H9 (cell line): ENCODE measurements at regions not wholly inside any gene's neighbourhood (a gene's known extent, or its start where the extent isn't known, plus 50 kb on each side); places are given as distances from the start of the nearest gene placed in this dataset.

Experiments used
- DNase-seq: peaks from one replicate; pipeline ENCODE4 v3.0.0-alpha.2; 2017
- H2AFZ ChIP-seq: one replicate; pipeline ENCODE4 v1.6.1; 2013; ENCODE audit warnings: mild to moderate bottlenecking, low read length, control low read depth, moderate library complexity
- H2AK5ac ChIP-seq: 2 replicates; pipeline ENCODE4 v1.6.1; 2013; ENCODE audit warnings: low read length, control low read depth, mixed read lengths; ENCODE audit not compliant: insufficient read length
- H2BK120ac ChIP-seq: one replicate; pipeline ENCODE4 v1.6.1; 2013; ENCODE audit warnings: low read depth, mild to moderate bottlenecking, low read length, control low read depth, inconsistent platforms; ENCODE audit not compliant: poor library complexity, severe bottlenecking
- H2BK12ac ChIP-seq: 2 replicates; pipeline ENCODE4 v1.6.1; 2013; ENCODE audit warnings: low read length, control low read depth, mixed read lengths, low read depth; ENCODE audit not compliant: insufficient read length
- H2BK15ac ChIP-seq: 2 replicates; pipeline ENCODE4 v1.6.1; 2013; ENCODE audit warnings: low read depth, low read length, control low read depth
- H2BK20ac ChIP-seq: one replicate; pipeline ENCODE4 v1.6.1; 2013; ENCODE audit warnings: low read depth, mild to moderate bottlenecking, low read length, control low read depth, inconsistent platforms; ENCODE audit not compliant: poor library complexity, severe bottlenecking
- H2BK5ac ChIP-seq: 2 replicates; pipeline ENCODE4 v1.6.1; 2013; ENCODE audit warnings: low read length, control low read depth, mixed read lengths; ENCODE audit not compliant: insufficient read length
- H3K14ac ChIP-seq: 2 replicates; pipeline ENCODE4 v1.6.1; 2013; ENCODE audit warnings: low read length, control low read depth; ENCODE audit not compliant: insufficient read depth
- H3K18ac ChIP-seq: 2 replicates; pipeline ENCODE4 v1.6.1; 2013; ENCODE audit warnings: low read depth, mild to moderate bottlenecking, mixed read lengths, low read length, control low read depth; ENCODE audit not compliant: insufficient read length
- H3K23ac ChIP-seq: 2 replicates; pipeline ENCODE4 v1.6.1; 2013; ENCODE audit warnings: low read length, control low read depth, mixed read lengths, low read depth; ENCODE audit not compliant: insufficient read length
- H3K23me2 ChIP-seq: 2 replicates; pipeline ENCODE4 v1.6.1; 2013; ENCODE audit warnings: low read depth, mild to moderate bottlenecking, mixed read lengths, low read length, control low read depth; ENCODE audit not compliant: insufficient read length, poor library complexity, severe bottlenecking
- H3K27ac ChIP-seq: 2 replicates; pipeline ENCODE4 v1.5.1; 2013; ENCODE audit warnings: low read length, control low read depth, mixed read lengths, low read depth; ENCODE audit not compliant: insufficient read length
- H3K27me3 ChIP-seq: 2 replicates; pipeline ENCODE4 v1.6.1; 2013; ENCODE audit warnings: low read length, control low read depth, inconsistent platforms; ENCODE audit not compliant: insufficient read depth
- H3K4ac ChIP-seq: 2 replicates; pipeline ENCODE4 v1.6.1; 2013; ENCODE audit warnings: low read depth, mild to moderate bottlenecking, control low read depth, inconsistent platforms, low read length, moderate library complexity
- H3K4me1 ChIP-seq: 2 replicates; pipeline ENCODE4 v1.6.1; 2013; ENCODE audit warnings: low read length, control low read depth, inconsistent platforms; ENCODE audit not compliant: insufficient read depth
- H3K4me2 ChIP-seq: 2 replicates; pipeline ENCODE4 v1.6.1; 2013; ENCODE audit warnings: low read length, control low read depth, mixed read lengths; ENCODE audit not compliant: insufficient read length, insufficient read depth
- H3K56ac ChIP-seq: 2 replicates; pipeline ENCODE4 v1.6.1; 2013; ENCODE audit warnings: low read depth, mild to moderate bottlenecking, mixed read lengths, low read length, control low read depth; ENCODE audit not compliant: insufficient read length
- H3K79me1 ChIP-seq: 2 replicates; pipeline ENCODE4 v1.6.1; 2013; ENCODE audit warnings: low read depth, mild to moderate bottlenecking, moderate library complexity, low read length, control low read depth, inconsistent platforms; ENCODE audit not compliant: insufficient read depth, poor library complexity, severe bottlenecking
- H3K79me2 ChIP-seq: 2 replicates; pipeline ENCODE4 v1.6.1; 2013; ENCODE audit warnings: low read length, control low read depth, inconsistent platforms; ENCODE audit not compliant: insufficient read depth
- H3K9ac ChIP-seq: 2 replicates; pipeline ENCODE4 v1.6.1; 2013; ENCODE audit warnings: low read length, control low read depth, mixed read lengths; ENCODE audit not compliant: insufficient read length; ENCODE audit errors: extremely low read depth
- H3K9me3 ChIP-seq: one replicate; pipeline ENCODE4 v1.6.1; 2013; ENCODE audit warnings: low read depth, low read length, inconsistent platforms; ENCODE audit not compliant: control insufficient read depth
- H3T11ph ChIP-seq: one replicate; pipeline ENCODE4 v1.6.1; 2013; ENCODE audit warnings: mild to moderate bottlenecking, low read length, control low read depth, inconsistent platforms
- H4K20me1 ChIP-seq: one replicate; pipeline ENCODE4 v1.6.1; 2013; ENCODE audit not compliant: control insufficient read depth, insufficient read length, insufficient read depth
- H4K5ac ChIP-seq: 2 replicates; pipeline ENCODE4 v1.6.1; 2013; ENCODE audit warnings: low read depth, mild to moderate bottlenecking, mixed read lengths, low read length, control low read depth; ENCODE audit not compliant: insufficient read length
- H4K8ac ChIP-seq: replicated peaks from 2 replicates; pipeline ENCODE4 v1.6.1; 2013; ENCODE audit warnings: low read length, control low read depth, mixed read lengths, low read depth; ENCODE audit not compliant: insufficient read length
- H4K91ac ChIP-seq: 2 replicates; pipeline ENCODE4 v1.6.1; 2013; ENCODE audit warnings: low read depth, mild to moderate bottlenecking, moderate library complexity, mixed read lengths, low read length, control low read depth; ENCODE audit not compliant: insufficient read length
- H3K27ac Mint-ChIP-seq, 3 experiments: 2 replicates in 2 of 3; 3 replicates in 1 of 3; pipeline ENCODE4 v1.8.0; 2020 to 2021; ENCODE audit warnings: mixed read lengths in 3 of 3, mild to moderate bottlenecking in 1 of 3, moderate library complexity in 1 of 3
- H3K27me3 Mint-ChIP-seq: 2 replicates; pipeline ENCODE4 v1.8.0; 2021; ENCODE audit warnings: low read depth, mild to moderate bottlenecking, moderate library complexity, mixed read lengths
- H3K36me3 Mint-ChIP-seq, 3 experiments: 2 replicates in 2 of 3; 3 replicates in 1 of 3; pipeline ENCODE4 v1.8.0; 2020 to 2021; ENCODE audit warnings: low read depth in 3 of 3, mixed read lengths in 3 of 3; ENCODE audit not compliant: insufficient read depth in 1 of 3
- H3K4me1 Mint-ChIP-seq, 2 experiments: 2 replicates each; pipeline ENCODE4 v1.8.0; 2020; ENCODE audit warnings: mixed read lengths in 2 of 2
- H3K4me3 Mint-ChIP-seq, 2 experiments: 2 replicates in 1 of 2; 3 replicates in 1 of 2; pipeline ENCODE4 v1.8.0; 2020 to 2021; ENCODE audit warnings: mild to moderate bottlenecking in 2 of 2, mixed read lengths in 2 of 2, moderate library complexity in 1 of 2
- H3K9me3 Mint-ChIP-seq, 2 experiments: 2 replicates in 1 of 2; 3 replicates in 1 of 2; pipeline ENCODE4 v1.8.0; 2020; ENCODE audit warnings: mild to moderate bottlenecking in 2 of 2, mixed read lengths in 2 of 2, moderate library complexity in 1 of 2
- WGBS: extraction: QIAGEN DNeasy Blood & Tissue Kit; methylation state at CpG from one replicate; pipeline ENCODE4 v1.1.7; 2013; ENCODE audit warnings: missing lambda C conversion rate, low lambda C conversion rate, mixed read lengths; ENCODE audit not compliant: insufficient read length; ENCODE audit errors: extremely low coverage; 5-methylcytosine and 5-hydroxymethylcytosine counted together
- TF ChIP-seq, protein P1 (sequence below): fragments of 200-600 bp; sonication (generic); conservative IDR thresholded peaks from 3 replicates; pipeline ENCODE4 v1.8.0; 2021; ENCODE audit warnings: antibody characterized with exemption, mild to moderate bottlenecking

DNA sequence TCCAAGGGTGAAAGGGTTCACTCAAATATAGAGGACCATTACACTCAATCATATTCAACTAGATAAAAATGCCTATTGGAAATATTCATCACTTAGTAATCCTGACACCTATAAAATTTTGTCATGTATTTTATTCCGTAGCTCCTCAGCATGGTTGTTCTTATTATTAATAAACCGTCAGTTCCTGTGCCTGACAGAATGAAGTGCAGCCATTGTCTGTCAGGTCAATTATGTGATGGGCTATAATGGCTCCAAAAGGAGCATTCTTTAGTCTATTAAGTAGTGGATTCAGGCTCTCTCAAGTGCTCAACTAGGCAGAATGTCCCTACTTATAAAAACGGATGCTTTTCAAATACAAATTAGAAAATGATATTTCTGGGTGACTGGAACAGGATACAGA lies 916.1 kb upstream of the ANO3 start:
- no peak overlapping the region for H2BK20ac ChIP-seq
- no peak overlapping the region for H3K9ac ChIP-seq
- TF ChIP-seq, protein P1, sequence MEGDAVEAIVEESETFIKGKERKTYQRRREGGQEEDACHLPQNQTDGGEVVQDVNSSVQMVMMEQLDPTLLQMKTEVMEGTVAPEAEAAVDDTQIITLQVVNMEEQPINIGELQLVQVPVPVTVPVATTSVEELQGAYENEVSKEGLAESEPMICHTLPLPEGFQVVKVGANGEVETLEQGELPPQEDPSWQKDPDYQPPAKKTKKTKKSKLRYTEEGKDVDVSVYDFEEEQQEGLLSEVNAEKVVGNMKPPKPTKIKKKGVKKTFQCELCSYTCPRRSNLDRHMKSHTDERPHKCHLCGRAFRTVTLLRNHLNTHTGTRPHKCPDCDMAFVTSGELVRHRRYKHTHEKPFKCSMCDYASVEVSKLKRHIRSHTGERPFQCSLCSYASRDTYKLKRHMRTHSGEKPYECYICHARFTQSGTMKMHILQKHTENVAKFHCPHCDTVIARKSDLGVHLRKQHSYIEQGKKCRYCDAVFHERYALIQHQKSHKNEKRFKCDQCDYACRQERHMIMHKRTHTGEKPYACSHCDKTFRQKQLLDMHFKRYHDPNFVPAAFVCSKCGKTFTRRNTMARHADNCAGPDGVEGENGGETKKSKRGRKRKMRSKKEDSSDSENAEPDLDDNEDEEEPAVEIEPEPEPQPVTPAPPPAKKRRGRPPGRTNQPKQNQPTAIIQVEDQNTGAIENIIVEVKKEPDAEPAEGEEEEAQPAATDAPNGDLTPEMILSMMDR = no peak
- H3K4me1 ChIP-seq = no peaks in the 10 kb centered on the region
- no peaks in the 10 kb centered on the region for H3K79me2 ChIP-seq
- no peaks in the 10 kb centered on the region for H3K27me3 ChIP-seq
- H3K4ac ChIP-seq = no peak overlapping the region
- no peak overlapping the region for H3K56ac ChIP-seq
- H2BK12ac ChIP-seq = no peak overlapping the region
- Mint-ChIP-seq H3K4me3 (no peak overlapping the region), H3K27ac (no peak overlapping the region), H3K36me3 (no peaks in the 10 kb centered on the region; a peak in 1 of 7 replicates), H3K4me1 (no peaks in the 10 kb centered on the region), H3K27me3 (no peaks in the 10 kb centered on the region), H3K9me3 (no peaks in the 10 kb centered on the region; a peak in 1 of 5 replicates)
- H4K5ac ChIP-seq = no peak overlapping the region
- H2BK5ac ChIP-seq = no peak overlapping the region
- no peak overlapping the region for H3K27ac ChIP-seq
- H3K79me1 ChIP-seq = no peaks in the 10 kb centered on the region
- H4K8ac ChIP-seq = no peak overlapping the region
- no peak overlapping the region for H2AK5ac ChIP-seq
- H4K20me1 ChIP-seq = no peaks in the 10 kb centered on the region
- no peak overlapping the region for H3K14ac ChIP-seq
- no peak overlapping the region for H4K91ac ChIP-seq
- no peak overlapping the region for H3K18ac ChIP-seq
- no peak overlapping the region for H3K4me2 ChIP-seq
- no peak overlapping the region for H3T11ph ChIP-seq
- no peak overlapping the region for H2AFZ ChIP-seq
- WGBS = no CpG with 5 or more reads among the region's 3 CpGs
- H3K23me2 ChIP-seq = no peaks in the 10 kb centered on the region
- H3K23ac ChIP-seq = no peak overlapping the region
- DNase-seq = no peak
- no peaks in the 10 kb centered on the region for H3K9me3 ChIP-seq
- no peak overlapping the region for H2BK15ac ChIP-seq
- no peak overlapping the region for H2BK120ac ChIP-seq
